ENCODE measurements at regions not wholly inside any gene's neighbourhood (a gene's known extent, or its start where the extent isn't known, plus 50 kb on each side); places are given as distances from the start of the nearest gene placed in this dataset.

- no peaks in the 10 kb centered on the region for H3K9me3 ChIP-seq
- TF ChIP-seq POLR2A (IDR thresholded peaks at IDR 0.05) (no peak), CTCF (IDR thresholded peaks at IDR 0.05) (no peak)
- no peaks in the 10 kb centered on the region for H3K4me1 ChIP-seq
- DNase-seq = no peak
- 64 to 76% (median 69%) methylated on average over 7 of the region's 7 CpGs for WGBS, 4 donors
- intact Hi-C loops (cut with DNase I) = loop anchor here in 1 of 10 donors (10.0 kb wide), 1 partner anchor 56 kb away; no protein-coding TSS in a partner anchor
- no peaks in the 10 kb centered on the region for H3K27me3 ChIP-seq
- no peaks in the 10 kb centered on the region for H3K36me3 ChIP-seq
- H3K4me3 ChIP-seq = no peak overlapping the region
- no peak for ATAC-seq
- no peak overlapping the region for H3K27ac ChIP-seq
Measured at GRCh38 chr16:5891296-5891695, 793.7 kb upstream of the EEF2KMT start.

GRCh38 chr16:5885521-5885920 lies 787.9 kb upstream of the EEF2KMT start:
- Histone ChIP-seq H3K27ac (no peak overlapping the region), H3K4me1 (no peaks in the 10 kb centered on the region), H3K9me3 (no peaks in the 10 kb centered on the region), H3K27me3 (no peaks in the 10 kb centered on the region), H3K36me3 (no peaks in the 10 kb centered on the region), H3K4me3 (no peak overlapping the region)
- TF ChIP-seq CTCF (IDR thresholded peaks at IDR 0.05) = no peak
- no peak for TF ChIP-seq POLR2A (IDR thresholded peaks at IDR 0.05)
- 71 to 75% (median 73%) methylated on average over 6 of the region's 6 CpGs for WGBS, 4 donors
- intact Hi-C loops (cut with DNase I) = no loop called here
- ATAC-seq (no peak), DNase-seq (no peak)

GRCh38 chr16:5884996-5885395 lies 787.4 kb upstream of the EEF2KMT start:
- intact Hi-C loops (cut with DNase I) = no loop called here
- 61 to 65% (median 61%) methylated on average over 5 of the region's 5 CpGs for WGBS, 4 donors
- no peak overlapping the region for H3K4me3 ChIP-seq
- no peak overlapping the region for H3K27ac ChIP-seq
- ATAC-seq = no peak
- no peaks in the 10 kb centered on the region for H3K36me3 ChIP-seq
- no peaks in the 10 kb centered on the region for H3K9me3 ChIP-seq
- no peak for DNase-seq
- no peaks in the 10 kb centered on the region for H3K4me1 ChIP-seq
- TF ChIP-seq CTCF (IDR thresholded peaks at IDR 0.05) (no peak), POLR2A (IDR thresholded peaks at IDR 0.05) (no peak)
- H3K27me3 ChIP-seq = no peaks in the 10 kb centered on the region

GRCh38 chr16:5884339-5884738 lies 786.7 kb upstream of the EEF2KMT start:
- intact Hi-C loops (cut with DNase I) = no loop called here

More at GRCh38 chr16:5884339-5884738, 786.7 kb upstream of the EEF2KMT start:
- TF ChIP-seq CTCF (IDR thresholded peaks at IDR 0.05) = no peak
- TF ChIP-seq POLR2A (IDR thresholded peaks at IDR 0.05) = no peak
- Histone ChIP-seq H3K36me3 (no peaks in the 10 kb centered on the region), H3K27me3 (no peaks in the 10 kb centered on the region), H3K4me1 (no peaks in the 10 kb centered on the region), H3K4me3 (no peak overlapping the region), H3K9me3 (no peaks in the 10 kb centered on the region), H3K27ac (no peak overlapping the region)
- DNase-seq (no peak), ATAC-seq (no peak)
- 70 to 82% (median 77%) methylated on average over 8 of the region's 8 CpGs for WGBS, 4 donors

Data from heart left ventricle (tissue), 16 donors.